HL-60 (cell line): ENCODE measurements at regions not wholly inside any gene's neighbourhood (a gene's known extent, or its start where the extent isn't known, plus 50 kb on each side); places are given as distances from the start of the nearest gene placed in this dataset.

Source experiments
- DNase-seq, 2 experiments: peaks; one replicate each; pipeline ENCODE4 v3.0.0-alpha.2; 2010 to 2020; ENCODE audit warnings: low read depth in 1 of 2, low spot score in 1 of 2
- H3K27ac ChIP-seq: fragments of 250-450 bp; sonication (Bioruptor Pico); replicated peaks from 2 replicates; pipeline ENCODE4 v1.5.1; 2020; ENCODE audit warnings: mild to moderate bottlenecking, moderate library complexity
- H3K27me3 ChIP-seq: fragments of 250-450 bp; sonication (Bioruptor Pico); 2 replicates; pipeline ENCODE4 v1.5.1; 2021; ENCODE audit warnings: mild to moderate bottlenecking, moderate library complexity; ENCODE audit not compliant: insufficient read depth, poor library complexity, severe bottlenecking
- H3K4me3 ChIP-seq: replicated peaks from 2 replicates; pipeline ENCODE4 v1.5.1; 2011; ENCODE audit warnings: mild to moderate bottlenecking, control low read depth, low read length; ENCODE audit not compliant: insufficient read depth
- GABPA ChIP-seq: IDR thresholded peaks from 2 replicates; pipeline ENCODE4 v1.6.1; 2012; ENCODE audit warnings: low read depth
- POLR2AphosphoS5 ChIP-seq: IDR thresholded peaks from 2 replicates; pipeline ENCODE4 v1.6.1; 2012; ENCODE audit warnings: low read depth
- SPI1 ChIP-seq: IDR thresholded peaks from 2 replicates; pipeline ENCODE4 v1.6.1; 2012; ENCODE audit warnings: low read depth, mild to moderate bottlenecking, borderline replicate concordance
- TF ChIP-seq, protein P1 (sequence below): IDR thresholded peaks from 2 replicates; pipeline ENCODE4 v1.6.1; 2012; ENCODE audit warnings: low read depth; ENCODE audit not compliant: insufficient replicate concordance
- TF ChIP-seq, protein P2 (sequence below): IDR thresholded peaks from one replicate; pipeline ENCODE4 v1.5.1; 2011; ENCODE audit warnings: low read length, control low read depth, inconsistent platforms; ENCODE audit not compliant: insufficient read depth

DNA sequence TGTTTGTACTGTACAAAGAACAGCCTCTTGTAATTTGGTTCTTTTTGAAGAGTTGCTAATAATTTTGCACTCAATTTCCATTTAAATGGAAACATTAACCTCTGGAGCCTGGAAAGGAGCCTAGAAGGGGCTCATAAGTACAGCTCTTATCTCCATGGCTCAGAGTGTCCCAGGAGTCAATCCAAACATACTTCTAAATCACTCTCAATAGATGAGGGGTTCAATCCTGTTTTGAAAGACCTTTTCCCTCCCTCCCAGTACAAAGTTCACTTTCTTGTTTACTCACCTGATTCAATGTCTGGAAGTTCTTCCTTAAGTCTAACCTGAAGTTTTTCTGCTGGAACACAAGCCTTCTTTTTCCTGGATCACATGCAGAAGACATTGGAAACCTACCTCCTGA is 273.0 kb upstream of the PLET1 start:
- Histone ChIP-seq H3K27ac (no peak overlapping the region), H3K27me3 (peaks cover 4% of the 10 kb centered on the region), H3K4me3 (no peak overlapping the region)
- no peak for DNase-seq
- TF ChIP-seq, protein P1, sequence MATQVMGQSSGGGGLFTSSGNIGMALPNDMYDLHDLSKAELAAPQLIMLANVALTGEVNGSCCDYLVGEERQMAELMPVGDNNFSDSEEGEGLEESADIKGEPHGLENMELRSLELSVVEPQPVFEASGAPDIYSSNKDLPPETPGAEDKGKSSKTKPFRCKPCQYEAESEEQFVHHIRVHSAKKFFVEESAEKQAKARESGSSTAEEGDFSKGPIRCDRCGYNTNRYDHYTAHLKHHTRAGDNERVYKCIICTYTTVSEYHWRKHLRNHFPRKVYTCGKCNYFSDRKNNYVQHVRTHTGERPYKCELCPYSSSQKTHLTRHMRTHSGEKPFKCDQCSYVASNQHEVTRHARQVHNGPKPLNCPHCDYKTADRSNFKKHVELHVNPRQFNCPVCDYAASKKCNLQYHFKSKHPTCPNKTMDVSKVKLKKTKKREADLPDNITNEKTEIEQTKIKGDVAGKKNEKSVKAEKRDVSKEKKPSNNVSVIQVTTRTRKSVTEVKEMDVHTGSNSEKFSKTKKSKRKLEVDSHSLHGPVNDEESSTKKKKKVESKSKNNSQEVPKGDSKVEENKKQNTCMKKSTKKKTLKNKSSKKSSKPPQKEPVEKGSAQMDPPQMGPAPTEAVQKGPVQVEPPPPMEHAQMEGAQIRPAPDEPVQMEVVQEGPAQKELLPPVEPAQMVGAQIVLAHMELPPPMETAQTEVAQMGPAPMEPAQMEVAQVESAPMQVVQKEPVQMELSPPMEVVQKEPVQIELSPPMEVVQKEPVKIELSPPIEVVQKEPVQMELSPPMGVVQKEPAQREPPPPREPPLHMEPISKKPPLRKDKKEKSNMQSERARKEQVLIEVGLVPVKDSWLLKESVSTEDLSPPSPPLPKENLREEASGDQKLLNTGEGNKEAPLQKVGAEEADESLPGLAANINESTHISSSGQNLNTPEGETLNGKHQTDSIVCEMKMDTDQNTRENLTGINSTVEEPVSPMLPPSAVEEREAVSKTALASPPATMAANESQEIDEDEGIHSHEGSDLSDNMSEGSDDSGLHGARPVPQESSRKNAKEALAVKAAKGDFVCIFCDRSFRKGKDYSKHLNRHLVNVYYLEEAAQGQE, result no peak

DNA sequence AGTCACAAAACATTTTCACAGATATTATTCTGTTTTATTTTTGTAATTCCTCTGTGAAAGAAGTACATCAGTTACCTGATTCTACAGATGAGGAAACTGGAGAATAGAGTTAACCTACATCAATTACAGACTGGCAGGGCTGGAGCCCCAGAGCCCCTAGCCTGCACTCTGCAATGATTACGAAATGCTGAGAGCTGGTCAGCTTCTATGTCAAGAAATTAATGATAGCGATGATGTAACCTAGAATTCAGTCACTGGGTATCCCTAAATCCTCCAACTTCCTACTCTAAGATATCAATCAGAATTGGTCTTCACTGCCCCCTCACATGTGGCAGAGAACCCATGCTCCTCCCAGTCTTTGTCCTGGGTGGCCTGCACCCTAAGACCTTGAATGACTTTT is 273.5 kb upstream of the PLET1 start:
- no peak overlapping the region for H3K27ac ChIP-seq
- no peak for DNase-seq
- no peak overlapping the region for H3K4me3 ChIP-seq
- no peak for TF ChIP-seq GABPA
- TF ChIP-seq, protein P2, sequence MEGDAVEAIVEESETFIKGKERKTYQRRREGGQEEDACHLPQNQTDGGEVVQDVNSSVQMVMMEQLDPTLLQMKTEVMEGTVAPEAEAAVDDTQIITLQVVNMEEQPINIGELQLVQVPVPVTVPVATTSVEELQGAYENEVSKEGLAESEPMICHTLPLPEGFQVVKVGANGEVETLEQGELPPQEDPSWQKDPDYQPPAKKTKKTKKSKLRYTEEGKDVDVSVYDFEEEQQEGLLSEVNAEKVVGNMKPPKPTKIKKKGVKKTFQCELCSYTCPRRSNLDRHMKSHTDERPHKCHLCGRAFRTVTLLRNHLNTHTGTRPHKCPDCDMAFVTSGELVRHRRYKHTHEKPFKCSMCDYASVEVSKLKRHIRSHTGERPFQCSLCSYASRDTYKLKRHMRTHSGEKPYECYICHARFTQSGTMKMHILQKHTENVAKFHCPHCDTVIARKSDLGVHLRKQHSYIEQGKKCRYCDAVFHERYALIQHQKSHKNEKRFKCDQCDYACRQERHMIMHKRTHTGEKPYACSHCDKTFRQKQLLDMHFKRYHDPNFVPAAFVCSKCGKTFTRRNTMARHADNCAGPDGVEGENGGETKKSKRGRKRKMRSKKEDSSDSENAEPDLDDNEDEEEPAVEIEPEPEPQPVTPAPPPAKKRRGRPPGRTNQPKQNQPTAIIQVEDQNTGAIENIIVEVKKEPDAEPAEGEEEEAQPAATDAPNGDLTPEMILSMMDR, result no peak
- H3K27me3 ChIP-seq, result peaks cover 4% of the 10 kb centered on the region

DNA sequence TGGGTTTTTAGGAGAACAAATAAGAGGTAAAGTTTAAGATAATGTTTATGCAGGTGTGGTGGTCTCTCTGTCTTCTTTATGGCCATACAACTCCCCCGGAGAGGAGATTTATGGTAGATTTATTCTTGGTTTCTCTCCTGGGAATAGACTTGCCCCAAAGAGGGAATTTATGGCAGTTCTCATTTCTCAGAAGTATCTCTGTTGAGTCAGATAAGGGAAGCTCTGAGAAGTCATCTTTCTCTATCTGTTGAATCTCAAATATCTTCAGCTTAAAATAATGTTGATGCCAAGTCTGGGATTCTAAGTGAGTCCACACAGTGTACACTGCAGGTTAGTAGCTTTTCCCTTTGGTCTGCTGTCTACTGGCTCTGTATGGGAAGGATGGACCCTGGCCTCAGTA is 276.4 kb upstream of the PLET1 start:
- no peak for DNase-seq
- peaks cover 4% of the 10 kb centered on the region for H3K27me3 ChIP-seq
- no peak overlapping the region for H3K4me3 ChIP-seq
- TF ChIP-seq, protein P2, result no peak
- TF ChIP-seq, protein P1, result no peak
- no peak for TF ChIP-seq GABPA
- no peak for TF ChIP-seq SPI1
- no peak for TF ChIP-seq POLR2AphosphoS5
- no peak overlapping the region for H3K27ac ChIP-seq

DNA sequence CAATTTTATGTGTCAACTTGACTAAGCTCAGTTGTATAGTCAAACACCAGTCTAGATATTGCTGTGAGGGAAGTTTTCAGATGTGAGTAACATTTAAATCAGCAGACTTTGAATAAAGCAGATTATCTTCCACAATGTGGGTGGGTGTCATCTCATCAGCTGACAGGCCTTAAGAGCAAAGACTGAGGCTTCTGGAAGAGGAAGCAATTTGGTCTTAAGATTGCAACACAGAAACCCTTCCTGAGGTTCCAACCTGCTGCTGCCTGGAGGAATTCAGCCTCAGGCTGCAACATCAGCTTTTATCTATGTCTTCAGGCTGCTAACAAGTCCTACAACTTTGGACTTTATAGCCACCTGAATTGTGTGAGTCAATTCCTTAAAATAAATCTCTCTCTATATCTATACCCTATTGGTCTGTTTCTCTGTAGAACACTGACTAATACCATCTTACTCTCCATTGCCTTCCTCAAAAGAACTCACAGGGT is 277.2 kb upstream of the PLET1 start:
- no peak for DNase-seq
- peaks cover 4% of the 10 kb centered on the region for H3K27me3 ChIP-seq

More for the DNA sequence above, 277.2 kb upstream of the PLET1 start:
- Histone ChIP-seq H3K4me3 (no peak overlapping the region), H3K27ac (no peak overlapping the region)
- no peak for TF ChIP-seq SPI1
- TF ChIP-seq POLR2AphosphoS5, result no peak
- TF ChIP-seq, protein P2, result no peak
- TF ChIP-seq, protein P1, result no peak
- TF ChIP-seq GABPA, result no peak
